DND-41 (cell line): ENCODE measurements at regions not wholly inside any gene's neighbourhood (a gene's known extent, or its start where the extent isn't known, plus 50 kb on each side); places are given as distances from the start of the nearest gene placed in this dataset.

Experiments
- EZH2 ChIP-seq: IDR thresholded peaks from 3 replicates; pipeline ENCODE4 v1.6.1; 2012; ENCODE audit warnings: borderline replicate concordance, low read depth, mild to moderate bottlenecking, moderate library complexity, low read length, inconsistent platforms; ENCODE audit not compliant: severe bottlenecking
- TF ChIP-seq, protein P1 (sequence below): IDR thresholded peaks from 2 replicates; pipeline ENCODE4 v1.5.1; 2012; ENCODE audit warnings: borderline replicate concordance, low read length, moderate library complexity, mild to moderate bottlenecking; ENCODE audit not compliant: poor library complexity, severe bottlenecking; ENCODE audit errors: extremely low read depth

GRCh38 chr2:150182566-150183235 is 304.8 kb downstream of the RND3 start:
- TF ChIP-seq, protein P1, sequence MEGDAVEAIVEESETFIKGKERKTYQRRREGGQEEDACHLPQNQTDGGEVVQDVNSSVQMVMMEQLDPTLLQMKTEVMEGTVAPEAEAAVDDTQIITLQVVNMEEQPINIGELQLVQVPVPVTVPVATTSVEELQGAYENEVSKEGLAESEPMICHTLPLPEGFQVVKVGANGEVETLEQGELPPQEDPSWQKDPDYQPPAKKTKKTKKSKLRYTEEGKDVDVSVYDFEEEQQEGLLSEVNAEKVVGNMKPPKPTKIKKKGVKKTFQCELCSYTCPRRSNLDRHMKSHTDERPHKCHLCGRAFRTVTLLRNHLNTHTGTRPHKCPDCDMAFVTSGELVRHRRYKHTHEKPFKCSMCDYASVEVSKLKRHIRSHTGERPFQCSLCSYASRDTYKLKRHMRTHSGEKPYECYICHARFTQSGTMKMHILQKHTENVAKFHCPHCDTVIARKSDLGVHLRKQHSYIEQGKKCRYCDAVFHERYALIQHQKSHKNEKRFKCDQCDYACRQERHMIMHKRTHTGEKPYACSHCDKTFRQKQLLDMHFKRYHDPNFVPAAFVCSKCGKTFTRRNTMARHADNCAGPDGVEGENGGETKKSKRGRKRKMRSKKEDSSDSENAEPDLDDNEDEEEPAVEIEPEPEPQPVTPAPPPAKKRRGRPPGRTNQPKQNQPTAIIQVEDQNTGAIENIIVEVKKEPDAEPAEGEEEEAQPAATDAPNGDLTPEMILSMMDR: no peak
- TF ChIP-seq EZH2: no peak
